Endothelial cell of umbilical vein (primary cell): ENCODE measurements at regions not wholly inside any gene's neighbourhood (a gene's known extent, or its start where the extent isn't known, plus 50 kb on each side); places are given as distances from the start of the nearest gene placed in this dataset.

Experiments
- BruUV-seq: library from RNA; stranded (reverse); fragments of 400-500 nt; replicated peaks from 2 replicates; lab custom pipeline; 2021; lab: Mats Ljungman, UMichigan
- CTCF ChIA-PET: fragments of 300-600, 350-600 bp; sonication (Branson Sonifier 250); formaldehyde crosslinking; loops from one replicate; lab custom pipeline; 2021; ENCODE audit warnings: antibody characterized with exemption, inconsistent platforms; lab: Charles Lee
- POLR2A ChIA-PET: fragments of 300-600, 350-600 bp; sonication (Branson Sonifier 250); formaldehyde crosslinking; loops from one replicate; lab custom pipeline; 2021; ENCODE audit warnings: antibody characterized with exemption, inconsistent platforms; lab: Charles Lee
- DNase-seq: peaks from one replicate; pipeline ENCODE4 v3.0.0-alpha.2; 2011; ENCODE audit warnings: low read depth, low spot score
- FAIRE-seq: peaks from 2 replicates; lab custom pipeline; 2011; peaks lifted over from hg19 to GRCh38; lab: Jason Lieb, UNC
- H2AFZ ChIP-seq: 2 replicates; pipeline ENCODE4 v1.6.0; 2012; ENCODE audit warnings: low read depth, low read length, control low read depth, inconsistent platforms
- H3K27ac ChIP-seq: 2 replicates; pipeline ENCODE4 v1.5.1; 2011; ENCODE audit warnings: low read depth, mild to moderate bottlenecking, control low read depth, low read length, moderate library complexity; ENCODE audit not compliant: insufficient read depth
- H3K27me3 ChIP-seq, 2 experiments: 2 replicates each; pipeline versions ENCODE4 v1.6.0 to v1.6.1; 2011; ENCODE audit warnings: low read length in 2 of 2, mixed read lengths in 1 of 2; ENCODE audit not compliant: control insufficient read depth in 2 of 2, insufficient read depth in 2 of 2
- H3K36me3 ChIP-seq, 2 experiments: 2 replicates in 1 of 2; 3 replicates in 1 of 2; pipeline ENCODE4 v1.5.1; 2011; ENCODE audit warnings: low read length in 2 of 2, mild to moderate bottlenecking in 1 of 2, moderate library complexity in 1 of 2; ENCODE audit not compliant: control insufficient read depth in 2 of 2, insufficient read depth in 2 of 2; ENCODE audit errors: extremely low read depth in 1 of 2
- H3K4me1 ChIP-seq: 3 replicates; pipeline ENCODE4 v1.5.1; 2011; ENCODE audit warnings: mild to moderate bottlenecking, low read length; ENCODE audit not compliant: control insufficient read depth, insufficient read depth; ENCODE audit errors: extremely low read depth
- H3K4me2 ChIP-seq: 2 replicates; pipeline ENCODE4 v1.6.1; 2011; ENCODE audit warnings: low read length, control low read depth, mixed read lengths; ENCODE audit not compliant: insufficient read depth
- H3K4me3 ChIP-seq, 3 experiments: fragments of 200-600 bp in 1 of 3; sonication (generic), shearing (Covaris generic) in 1 of 3; replicated peaks in 1 of 3; 2 replicates each; pipeline ENCODE4 v1.5.1; 2011 to 2016; ENCODE audit warnings: control low read depth in 3 of 3, low read length in 3 of 3, mild to moderate bottlenecking in 2 of 3, inconsistent platforms in 1 of 3, low read depth in 1 of 3, moderate library complexity in 1 of 3; ENCODE audit not compliant: insufficient read depth in 1 of 3
- H3K79me2 ChIP-seq: 2 replicates; pipeline ENCODE4 v1.6.0; 2012; ENCODE audit warnings: low read length, inconsistent platforms; ENCODE audit not compliant: control insufficient read depth, insufficient read depth
- H3K9ac ChIP-seq: replicated peaks from 2 replicates; pipeline ENCODE3; 2011; ENCODE audit warnings: low read length, control low read depth; ENCODE audit not compliant: insufficient read depth; ENCODE audit errors: extremely low read depth
- H3K9me1 ChIP-seq: replicated peaks from 3 replicates; pipeline ENCODE4 v1.6.0; 2011; ENCODE audit warnings: mild to moderate bottlenecking, low read length; ENCODE audit not compliant: control insufficient read depth, insufficient read depth; ENCODE audit errors: extremely low read depth
- H3K9me3 ChIP-seq: replicated peaks from 2 replicates; pipeline ENCODE4 v1.5.1; 2012; ENCODE audit warnings: low read length, inconsistent platforms; ENCODE audit not compliant: control insufficient read depth, insufficient read depth
- H4K20me1 ChIP-seq: replicated peaks from 2 replicates; pipeline ENCODE3; 2011; ENCODE audit warnings: mild to moderate bottlenecking, low read length; ENCODE audit not compliant: control insufficient read depth, insufficient read depth; ENCODE audit errors: extremely low read depth
- CTCF ChIP-seq, 2 donors: IDR thresholded peaks; 1 replicate in 1 of 2; 2 replicates in 1 of 2; pipeline ENCODE4 v1.5.1; 2011; ENCODE audit warnings: low read length in 2 of 2, mild to moderate bottlenecking in 2 of 2, moderate library complexity in 2 of 2, control low read depth in 1 of 2, inconsistent platforms in 1 of 2, low read depth in 1 of 2; ENCODE audit not compliant: insufficient read depth in 1 of 2; ENCODE audit errors: extremely low read depth in 1 of 2
- EZH2 ChIP-seq: IDR thresholded peaks from 2 replicates; pipeline ENCODE4 v1.6.1; 2012; ENCODE audit warnings: borderline replicate concordance, low read depth, mild to moderate bottlenecking, moderate library complexity, low read length, inconsistent platforms; ENCODE audit not compliant: severe bottlenecking
- FOS ChIP-seq: IDR thresholded peaks from 2 replicates; pipeline ENCODE4 v1.6.1; 2011; ENCODE audit warnings: mild to moderate bottlenecking, low read length, moderate library complexity, borderline replicate concordance; ENCODE audit not compliant: insufficient read depth
- GATA2 ChIP-seq: IDR thresholded peaks from 2 replicates; pipeline ENCODE4 v1.7.0; 2011; ENCODE audit warnings: low read depth, mild to moderate bottlenecking, moderate library complexity, mixed read lengths, low read length; ENCODE audit not compliant: insufficient read length, insufficient read depth
- JUN ChIP-seq: IDR thresholded peaks from 2 replicates; pipeline ENCODE4 v1.6.1; 2011; ENCODE audit warnings: borderline replicate concordance, low read depth; ENCODE audit not compliant: insufficient read length, insufficient read depth
- MAX ChIP-seq: IDR thresholded peaks from 2 replicates; pipeline ENCODE4 v1.6.1; 2011; ENCODE audit not compliant: insufficient read depth, insufficient read length
- MYC ChIP-seq: IDR thresholded peaks from one replicate; pipeline ENCODE4 v1.6.1; 2011; ENCODE audit warnings: mild to moderate bottlenecking, low read depth, low read length
- POLR2A ChIP-seq: IDR thresholded peaks from 2 replicates; pipeline ENCODE4 v1.6.1; 2012; ENCODE audit warnings: low read depth, mild to moderate bottlenecking, control low read depth, low read length
- POLR2AphosphoS5 ChIP-seq: IDR thresholded peaks from 2 replicates; pipeline ENCODE4 v1.6.1; 2012; ENCODE audit warnings: low read depth, mild to moderate bottlenecking, control low read depth, low read length, moderate library complexity; ENCODE audit not compliant: insufficient read depth
- dilution Hi-C: fragments of 300-500 bp; cut with MboI; formaldehyde crosslinking; loops from one replicate; pipeline ENCODE4 v1.15.0; 2019; ENCODE audit warnings: low sequenced_read_pairs; ENCODE audit not compliant: extremely low pct_ligation_motif_present
- intact Hi-C: fragments of 100-400 bp; cut with micrococcal nuclease; formaldehyde crosslinking; loops from one replicate; pipeline ENCODE4 v1.10.0; 2022

- Histone ChIP-seq H4K20me1 (no peaks in the 10 kb centered on the region), H3K4me1 (no peaks in the 10 kb centered on the region), H3K9ac (no peak overlapping the region), H3K9me1 (no peaks in the 10 kb centered on the region), H3K79me2 (no peaks in the 10 kb centered on the region), H2AFZ (no peak overlapping the region), H3K4me3 (no peak overlapping the region), H3K9me3 (no peaks in the 10 kb centered on the region), H3K36me3 (no peaks in the 10 kb centered on the region), H3K27ac (no peak overlapping the region), H3K4me2 (no peak overlapping the region), H3K27me3 (no peaks in the 10 kb centered on the region)
- DNase-seq (no peak), FAIRE-seq (no peak)
- no peak for TF ChIP-seq MAX
- TF ChIP-seq POLR2A, result no peak
- POLR2A ChIA-PET, result no interaction called here
- dilution Hi-C loops (no loop called here), intact Hi-C loops (no loop called here)
- no TSS peak for BruUV-seq
- CTCF ChIA-PET, result no interaction called here
Observed at GRCh38 chr17:51362811-51363585, 102.7 kb downstream of the UTP18 start.

GRCh38 chr17:51365090-51365489 lies 104.7 kb downstream of the UTP18 start:
- TF ChIP-seq GATA2 (no peak), CTCF (IDR thresholded peaks at IDR 0.05; ENCODE audit: extremely low read depth in 1 of 2, insufficient read depth in 1 of 2, low read depth in 1 of 2, low read length in 2 of 2) (no peak), MYC (no peak), POLR2AphosphoS5 (no peak), FOS (no peak), JUN (no peak), POLR2A (no peak), MAX (no peak), EZH2 (no peak)
- no TSS peak for BruUV-seq
- ChIA-PET POLR2A (no interaction called here), CTCF (no interaction called here)
- Histone ChIP-seq H4K20me1 (no peaks in the 10 kb centered on the region), H3K36me3 (no peaks in the 10 kb centered on the region), H3K79me2 (no peaks in the 10 kb centered on the region), H3K9me3 (no peaks in the 10 kb centered on the region), H3K27ac (no peak overlapping the region), H3K9me1 (no peaks in the 10 kb centered on the region), H3K4me2 (no peak overlapping the region), H3K4me1 (no peaks in the 10 kb centered on the region), H3K9ac (no peak overlapping the region), H2AFZ (peak overlapping the region; percentile 7), H3K4me3 (no peak overlapping the region), H3K27me3 (no peaks in the 10 kb centered on the region)
- intact Hi-C loops (no loop called here), dilution Hi-C loops (no loop called here)
- FAIRE-seq (no peak), DNase-seq (peak; percentile 2)
